CD4-positive, alpha-beta T cell treated with Interleukin-17A for 1 hour (primary cell): ENCODE measurements at regions not wholly inside any gene's neighbourhood (a gene's known extent, or its start where the extent isn't known, plus 50 kb on each side); places are given as distances from the start of the nearest gene placed in this dataset.
"Not testable (repeated sequence)": the region's sequence is repeated elsewhere in the genome, so short reads cannot be mapped to it uniquely, and the experiment has no call there.

Experiments used
- DNase-seq: peaks from one replicate; pipeline ENCODE4 v3.0.0-alpha.2; 2020

- not testable (repeated sequence) for DNase-seq
These were observed 94.3 kb downstream of the XKR3 start for GRCh38 chr22:16730894-16731293.

GRCh38 chr22:16727491-16727890 lies 97.7 kb downstream of the XKR3 start:
- not testable (repeated sequence) for DNase-seq

DNA sequence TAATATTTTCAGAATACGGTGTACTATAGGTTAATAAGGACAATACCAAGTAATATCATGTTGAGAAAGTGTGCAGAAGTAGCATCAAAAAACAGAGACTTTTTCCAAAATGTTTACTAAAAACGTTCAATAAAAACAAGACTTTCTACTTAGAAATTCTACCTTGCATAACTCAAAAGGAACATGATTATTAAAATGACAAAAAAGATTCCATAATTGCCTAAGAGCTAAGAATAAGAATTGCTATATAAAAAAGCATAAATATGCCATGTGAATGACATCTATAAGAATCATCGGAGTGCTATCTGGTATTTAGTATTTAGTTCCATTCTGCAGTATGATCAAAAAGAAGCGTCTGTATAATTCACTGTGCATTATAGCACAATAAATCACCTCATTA lies 102.0 kb downstream of the XKR3 start:
- DNase-seq: not testable (repeated sequence)

GRCh38 chr22:16722564-16722963 lies 102.6 kb downstream of the XKR3 start:
- not testable (repeated sequence) for DNase-seq

- peak; percentile 2 for DNase-seq
These were observed 103.2 kb downstream of the XKR3 start for GRCh38 chr22:16721961-16722360.

- no peak for DNase-seq
These were observed 107.3 kb downstream of the XKR3 start for GRCh38 chr22:16717699-16718558.

DNA sequence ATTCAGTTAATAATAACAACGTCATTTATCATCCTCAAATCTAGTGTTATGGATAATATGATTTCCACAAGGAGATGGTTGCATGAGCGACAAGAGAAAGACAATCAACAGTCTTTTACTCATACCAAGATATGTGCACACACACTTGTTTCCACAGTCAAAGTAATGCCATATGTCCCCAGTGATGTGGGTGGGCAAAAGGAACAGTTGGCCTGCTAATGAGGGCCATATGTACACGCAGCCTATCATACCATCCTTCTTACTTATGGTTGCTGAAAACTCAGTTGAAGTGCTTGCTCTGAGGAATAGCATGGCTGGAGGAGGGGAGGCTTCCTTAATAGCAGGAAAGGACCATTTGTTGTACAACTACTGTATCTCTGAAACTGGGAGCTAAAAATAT lies 110.6 kb downstream of the XKR3 start:
- DNase-seq: not testable (repeated sequence)

GRCh38 chr22:16702318-16702870 lies 109.8 kb upstream of the CCT8L2 start:
- DNase-seq: not testable (repeated sequence)

- DNase-seq: not testable (repeated sequence)
These were observed 107.8 kb upstream of the CCT8L2 start for GRCh38 chr22:16700390-16700789.

GRCh38 chr22:16699326-16699725 lies 106.7 kb upstream of the CCT8L2 start:
- DNase-seq: no peak

DNA sequence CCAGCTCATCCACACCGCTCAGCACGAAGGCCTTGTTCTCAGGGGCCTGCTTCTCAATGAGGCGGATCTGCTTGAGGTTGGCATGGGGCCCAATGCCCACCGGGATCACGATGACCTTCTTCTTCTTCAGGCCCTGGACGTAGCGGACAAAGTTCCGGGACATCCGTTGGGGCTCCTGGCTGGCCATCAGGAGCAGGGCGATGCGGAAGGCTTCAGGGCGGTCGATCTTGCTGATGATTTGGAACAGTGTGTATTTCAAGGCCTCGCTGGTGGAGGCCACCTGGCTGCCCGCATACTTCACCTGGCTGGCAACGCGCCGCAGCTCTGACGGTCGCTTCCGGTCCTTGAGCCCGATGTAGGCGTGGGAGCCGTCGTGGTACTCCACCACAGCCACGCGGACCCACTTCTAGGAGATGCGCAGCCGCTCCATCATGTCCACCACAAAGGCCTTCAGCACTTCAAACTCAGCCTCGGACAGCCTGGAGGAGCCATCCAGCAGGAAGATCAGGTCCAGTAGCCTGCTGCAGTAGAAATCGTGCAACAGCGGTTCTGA lies 105.0 kb upstream of the CCT8L2 start:
- DNase-seq: not testable (repeated sequence)

GRCh38 chr22:16696900-16697299 lies 104.3 kb upstream of the CCT8L2 start:
- not testable (repeated sequence) for DNase-seq

DNA sequence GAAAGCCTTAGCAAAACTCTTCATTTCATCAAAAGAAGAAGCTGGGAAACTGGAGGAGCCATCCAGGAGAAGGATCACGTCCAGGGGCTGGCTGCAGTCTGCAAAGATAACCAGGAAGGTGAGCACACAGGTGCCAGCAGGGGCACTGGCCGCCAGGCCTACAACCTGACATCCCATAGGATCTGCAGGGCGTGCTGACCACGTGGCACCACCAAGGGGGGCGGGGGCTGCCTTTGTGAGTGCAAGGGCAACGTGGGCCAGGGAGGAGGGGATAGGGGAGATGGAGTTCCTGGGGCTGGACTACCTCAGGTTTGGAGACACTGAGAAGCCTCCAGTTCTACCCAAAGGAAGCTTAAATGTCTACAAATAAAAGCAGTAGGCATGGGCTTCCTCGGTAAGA lies 102.7 kb upstream of the CCT8L2 start:
- no peak for DNase-seq

GRCh38 chr22:16693747-16694146 lies 101.1 kb upstream of the CCT8L2 start:
- not testable (repeated sequence) for DNase-seq

GRCh38 chr22:16689358-16689757 lies 96.7 kb upstream of the CCT8L2 start:
- DNase-seq: not testable (repeated sequence)

DNA sequence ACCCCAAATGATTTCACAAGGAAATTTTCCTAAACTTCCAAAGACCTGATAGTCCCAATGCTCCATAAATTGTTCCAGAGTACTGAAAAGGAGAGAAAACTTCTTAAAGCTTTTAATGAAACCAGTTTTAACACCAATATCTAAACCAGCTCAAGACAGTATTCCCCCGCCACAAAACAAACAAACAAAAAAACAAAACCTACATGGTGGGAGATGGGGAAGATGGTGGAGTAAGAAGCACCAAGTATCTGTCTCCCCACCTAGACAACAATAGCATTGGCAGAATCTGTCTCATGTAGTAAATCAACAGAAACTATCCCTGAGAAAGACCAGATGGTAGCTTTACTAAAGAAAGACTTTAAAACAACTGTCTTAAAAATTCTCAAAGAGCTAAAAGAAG lies 88.7 kb upstream of the CCT8L2 start:
- not testable (repeated sequence) for DNase-seq

- DNase-seq: not testable (repeated sequence)
These were observed 87.7 kb upstream of the CCT8L2 start for GRCh38 chr22:16680209-16680899.

- DNase-seq: not testable (repeated sequence)
These were observed 86.7 kb upstream of the CCT8L2 start for GRCh38 chr22:16679191-16679834.

DNA sequence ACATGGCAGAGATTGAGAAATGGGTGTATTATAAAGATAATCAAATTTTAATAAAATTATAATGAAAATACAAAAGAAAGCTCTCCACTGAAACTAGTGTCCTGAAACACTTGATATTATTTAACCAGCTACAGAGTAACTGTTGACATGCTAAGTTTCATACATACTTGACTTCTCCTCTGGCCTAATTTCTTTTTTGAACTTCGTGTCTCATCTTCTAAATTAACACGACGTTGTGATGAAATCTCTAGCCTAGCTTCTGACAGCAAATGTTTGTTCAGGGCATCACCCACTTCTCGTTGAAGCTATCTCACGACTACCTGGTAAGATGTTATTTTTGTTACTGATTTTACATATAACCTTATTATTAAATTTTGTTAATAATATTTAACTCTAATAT lies 80.8 kb upstream of the CCT8L2 start:
- not testable (repeated sequence) for DNase-seq

- not testable (repeated sequence) for DNase-seq
These were observed 73.0 kb upstream of the CCT8L2 start for GRCh38 chr22:16665610-16666009.

DNA sequence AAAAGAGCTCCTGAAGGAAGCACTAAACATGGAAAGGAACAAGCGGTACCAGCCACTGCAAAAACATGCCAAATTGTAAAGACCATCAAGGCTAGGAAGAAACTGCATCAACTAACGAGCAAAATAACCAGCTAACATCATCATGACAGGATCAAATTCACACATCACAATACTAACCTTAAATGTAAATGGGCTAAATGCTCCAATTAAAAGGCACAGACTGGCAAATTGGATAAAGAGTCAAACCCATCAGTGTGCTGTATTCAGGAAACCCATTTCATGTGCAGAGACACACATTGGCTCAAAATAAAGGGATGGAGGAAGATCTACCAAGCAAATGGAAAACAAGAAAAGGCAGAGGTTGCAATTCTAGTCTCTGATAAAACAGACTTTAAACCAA lies 69.7 kb upstream of the CCT8L2 start:
- DNase-seq: not testable (repeated sequence)

GRCh38 chr22:16660989-16661388 lies 68.4 kb upstream of the CCT8L2 start:
- DNase-seq: not testable (repeated sequence)

DNA sequence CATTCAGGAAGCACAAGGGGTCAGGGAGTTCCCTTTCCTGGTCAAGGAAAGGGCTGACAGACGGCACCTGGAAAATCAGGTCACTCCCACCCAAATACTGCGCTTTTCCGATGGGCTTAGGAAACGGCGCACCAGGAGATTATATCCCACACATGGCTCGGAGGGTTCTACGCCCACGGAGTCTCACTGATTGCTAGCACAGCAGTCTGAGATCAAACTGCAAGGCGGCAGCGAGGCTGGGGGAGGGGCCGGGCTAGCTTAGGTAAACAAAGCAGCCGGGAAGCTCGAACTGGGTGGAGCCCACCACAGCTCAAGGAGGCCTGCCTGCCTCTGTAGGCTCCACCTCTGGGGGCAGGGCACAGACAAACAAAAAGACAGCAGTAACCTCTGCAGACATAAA lies 68.0 kb upstream of the CCT8L2 start:
- DNase-seq: not testable (repeated sequence)
